NCI-H1436 treated with DMSO at 0.1 percent for 48 hours (cell line): ENCODE measurements at regions not wholly inside any gene's neighbourhood (a gene's known extent, or its start where the extent isn't known, plus 50 kb on each side); places are given as distances from the start of the nearest gene placed in this dataset.

Experiments used
- DNase-seq: peaks from one replicate; lab custom pipeline; 2025; lab: John Stamatoyannopoulos, UW

- DNase-seq, result no peak
Observed at GRCh38 chr15:91678003-91678402, 175.5 kb upstream of the SLCO3A1 start.

- no peak for DNase-seq
Observed at GRCh38 chr15:91679447-91679846, 174.1 kb upstream of the SLCO3A1 start.

GRCh38 chr15:91685436-91685835 is 168.1 kb upstream of the SLCO3A1 start:
- DNase-seq, result no peak

- no peak for DNase-seq
Observed at GRCh38 chr15:91688811-91689210, 164.7 kb upstream of the SLCO3A1 start.

GRCh38 chr15:91689377-91689776 is 164.1 kb upstream of the SLCO3A1 start:
- DNase-seq, result no peak

- DNase-seq, result no peak
Observed at GRCh38 chr15:91692596-91692995, 160.9 kb upstream of the SLCO3A1 start.

- DNase-seq, result no peak
Observed at GRCh38 chr15:91694131-91694830, 159.2 kb upstream of the SLCO3A1 start.

- DNase-seq, result no peak
Observed at GRCh38 chr15:91694831-91695210, 158.7 kb upstream of the SLCO3A1 start.

- DNase-seq, result no peak
Observed at GRCh38 chr15:91695799-91696198, 157.7 kb upstream of the SLCO3A1 start.

GRCh38 chr15:91696981-91697380 is 156.5 kb upstream of the SLCO3A1 start:
- no peak for DNase-seq

GRCh38 chr15:91698241-91698640 is 155.3 kb upstream of the SLCO3A1 start:
- DNase-seq, result no peak

- no peak for DNase-seq
Observed at GRCh38 chr15:91699741-91700140, 153.8 kb upstream of the SLCO3A1 start.

- no peak for DNase-seq
Observed at GRCh38 chr15:91703274-91703673, 150.2 kb upstream of the SLCO3A1 start.

- DNase-seq, result no peak
Observed at GRCh38 chr15:91704343-91704742, 149.2 kb upstream of the SLCO3A1 start.

GRCh38 chr15:91706322-91707032 is 147.0 kb upstream of the SLCO3A1 start:
- DNase-seq, result peak; percentile 7

GRCh38 chr15:91710080-91710698 is 143.3 kb upstream of the SLCO3A1 start:
- no peak for DNase-seq

GRCh38 chr15:91711384-91712033 is 142.0 kb upstream of the SLCO3A1 start:
- peak; percentile 9 for DNase-seq

- DNase-seq, result no peak
Observed at GRCh38 chr15:91712286-91712685, 141.2 kb upstream of the SLCO3A1 start.

- no peak for DNase-seq
Observed at GRCh38 chr15:91716536-91716935, 137.0 kb upstream of the SLCO3A1 start.

- no peak for DNase-seq
Observed at GRCh38 chr15:91717811-91718210, 135.7 kb upstream of the SLCO3A1 start.

GRCh38 chr15:91723959-91724358 is 129.5 kb upstream of the SLCO3A1 start:
- no peak for DNase-seq

GRCh38 chr15:91733661-91734060 is 119.8 kb upstream of the SLCO3A1 start:
- no peak for DNase-seq
